GM12878 (cell line): ENCODE measurements at regions not wholly inside any gene's neighbourhood (a gene's known extent, or its start where the extent isn't known, plus 50 kb on each side); places are given as distances from the start of the nearest gene placed in this dataset.

Experiments
- ATAC-seq: fragments of 200-7000 bp; cut with Tn5 transposase; 3 replicates; pipeline ENCODE4 v1.9.1; 2020; ENCODE audit warnings: mild to moderate bottlenecking, moderate library complexity
- BruUV-seq: library from RNA; stranded (reverse); fragments of 400-500 nt; replicated peaks from 2 replicates; lab custom pipeline; 2021; lab: Mats Ljungman, UMichigan
- CTCF ChIA-PET: fragments of 300-600 bp; sonication (Branson Sonifier 250); formaldehyde crosslinking; extraction: SDS; loops from one replicate; lab custom pipeline; 2021; ENCODE audit warnings: inconsistent platforms; lab: Yijun Ruan, JAX
- POLR2A ChIA-PET: fragments of 350-600 bp; formaldehyde crosslinking; extraction: SDS; loops from one replicate; lab custom pipeline; 2021; ENCODE audit warnings: inconsistent platforms; lab: Charles Lee
- RAD21 ChIA-PET: fragments of 300-600 bp; sonication (Branson Sonifier 250); formaldehyde crosslinking; loops from one replicate; lab custom pipeline; 2023; ENCODE audit warnings: antibody characterized with exemption; ENCODE audit not compliant: unreplicated experiment; lab: Charles Lee
- SMC1A ChIA-PET: fragments of 300-600 bp; sonication (Branson Sonifier 250); formaldehyde crosslinking; loops from one replicate; lab custom pipeline; 2023; ENCODE audit not compliant: unreplicated experiment, uncharacterized antibody; lab: Charles Lee
- DNase-seq: peaks from one replicate; pipeline ENCODE4 v3.0.0-alpha.2; 2011; ENCODE audit warnings: low read depth, low spot score
- FAIRE-seq: peaks from 3 replicates; lab custom pipeline; 2011; peaks lifted over from hg19 to GRCh38; lab: Jason Lieb, UNC
- H2AFZ ChIP-seq: 2 replicates; pipeline ENCODE4 v1.6.0; 2011; ENCODE audit warnings: low read depth, low read length, control low read depth; ENCODE audit not compliant: control insufficient read depth
- H3K27ac ChIP-seq: 2 replicates; pipeline ENCODE4 v1.5.1; 2011; ENCODE audit warnings: control low read depth; ENCODE audit not compliant: control insufficient read depth, insufficient read depth
- H3K27me3 ChIP-seq, 2 experiments: replicated peaks in 1 of 2; 2 replicates each; pipeline versions ENCODE4 v1.6.0 to v1.6.1; 2011; ENCODE audit warnings: low read length in 1 of 2; ENCODE audit not compliant: control insufficient read depth in 2 of 2, insufficient read depth in 2 of 2
- H3K36me3 ChIP-seq, 2 experiments: 2 replicates each; pipeline ENCODE4 v1.5.1; 2011; ENCODE audit warnings: low read length in 1 of 2; ENCODE audit not compliant: control insufficient read depth in 2 of 2, insufficient read depth in 2 of 2
- H3K4me1 ChIP-seq: 2 replicates; pipeline ENCODE4 v1.6.1; 2011; ENCODE audit warnings: mild to moderate bottlenecking, low read length, moderate library complexity, mixed read lengths; ENCODE audit not compliant: control insufficient read depth, insufficient read depth
- H3K4me2 ChIP-seq: 2 replicates; pipeline ENCODE4 v1.6.0; 2011; ENCODE audit warnings: control low read depth; ENCODE audit not compliant: control insufficient read depth, insufficient read depth
- H3K4me3 ChIP-seq: fragments of 200-600 bp; sonication (generic); 2 replicates; pipeline ENCODE4 v1.5.1; 2016
- H3K79me2 ChIP-seq: 2 replicates; pipeline ENCODE4 v1.6.0; 2011; ENCODE audit warnings: low read length; ENCODE audit not compliant: control insufficient read depth, insufficient read depth
- H3K9ac ChIP-seq: 2 replicates; pipeline ENCODE4 v1.8.0; 2011; ENCODE audit warnings: low read length, control low read depth, mixed read lengths; ENCODE audit not compliant: control insufficient read depth, insufficient read depth
- H3K9me3 ChIP-seq: replicated peaks from 3 replicates; pipeline ENCODE4 v1.5.1; 2011; ENCODE audit warnings: mild to moderate bottlenecking, low read length; ENCODE audit not compliant: control insufficient read depth, insufficient read depth
- H4K20me1 ChIP-seq: 2 replicates; pipeline ENCODE4 v1.6.0; 2011; ENCODE audit not compliant: control insufficient read depth, insufficient read depth
- ASH2L ChIP-seq: fragments of 300-600, 200-600 bp; sonication (generic); IDR thresholded peaks from 2 replicates; pipeline ENCODE4 v1.6.1; 2017; ENCODE audit warnings: low read depth, mild to moderate bottlenecking, borderline replicate concordance
- CREM ChIP-seq: IDR thresholded peaks from 2 replicates; pipeline ENCODE4 v1.6.1; 2014; ENCODE audit warnings: antibody characterized with exemption, low read depth
- FOS ChIP-seq: IDR thresholded peaks from 3 replicates; pipeline ENCODE4 v1.6.1; 2011; ENCODE audit warnings: borderline replicate concordance; ENCODE audit not compliant: insufficient read length; ENCODE audit errors: extremely low read depth
- HCFC1 ChIP-seq: fragments of 150-350 bp; IDR thresholded peaks from 2 replicates; pipeline ENCODE4 v1.6.1; 2014; ENCODE audit warnings: low read length
- JUND ChIP-seq: IDR thresholded peaks from 2 replicates; pipeline ENCODE4 v1.6.1; 2012; ENCODE audit warnings: low read depth, mild to moderate bottlenecking, low read length, improper control_type of control experiment, moderate library complexity
- KAT2A ChIP-seq: conservative IDR thresholded peaks from 2 replicates; pipeline ENCODE4 v1.6.1; 2011; ENCODE audit warnings: low read depth, low read length; ENCODE audit not compliant: control insufficient read depth
- NFYA ChIP-seq: IDR thresholded peaks from 2 replicates; pipeline ENCODE4 v1.6.1; 2011; ENCODE audit warnings: low read depth, mild to moderate bottlenecking, low read length, improper control_type of control experiment, borderline replicate concordance
- NR2C1 ChIP-seq: fragments of 450-650 bp; IDR thresholded peaks from 2 replicates; pipeline ENCODE4 v1.6.1; 2017; ENCODE audit warnings: antibody characterized with exemption, mild to moderate bottlenecking, moderate library complexity
- NR2C2 ChIP-seq: IDR thresholded peaks from 2 replicates; pipeline ENCODE4 v1.6.1; 2011; ENCODE audit warnings: borderline replicate concordance, low read depth; ENCODE audit not compliant: control insufficient read depth, insufficient read length
- POLR2AphosphoS5 ChIP-seq: IDR thresholded peaks from 2 replicates; pipeline ENCODE4 v1.6.1; 2011; ENCODE audit warnings: mild to moderate bottlenecking, low read length, inconsistent platforms
- POU2F2 ChIP-seq: IDR thresholded peaks from 3 replicates; pipeline ENCODE4 v1.6.1; 2011; ENCODE audit warnings: low read depth, mild to moderate bottlenecking, low read length, borderline replicate concordance
- RAD51 ChIP-seq: fragments of 450-650 bp; IDR thresholded peaks from 2 replicates; pipeline ENCODE4 v1.6.1; 2016; ENCODE audit warnings: moderate library complexity, mild to moderate bottlenecking, inconsistent platforms
- RUNX3 ChIP-seq: IDR thresholded peaks from 2 replicates; pipeline ENCODE4 v1.6.1; 2012; ENCODE audit warnings: low read length, inconsistent platforms
- STAT3 ChIP-seq: IDR thresholded peaks from 2 replicates; pipeline ENCODE4 v1.6.1; 2011; ENCODE audit warnings: low read depth, low read length, improper control_type of control experiment
- ZNF24 ChIP-seq: fragments of 450-650 bp; IDR thresholded peaks from 2 replicates; pipeline ENCODE4 v1.6.1; 2017; ENCODE audit warnings: antibody characterized with exemption, mild to moderate bottlenecking
- WGBS: methylation state at CpG from one replicate; pipeline ENCODE4 v1.1.6; 2016; ENCODE audit warnings: low lambda C conversion rate; ENCODE audit not compliant: insufficient replicate concordance, insufficient coverage; ENCODE audit errors: missing lambda C conversion rate; 5-methylcytosine and 5-hydroxymethylcytosine counted together
- in situ Hi-C: fragments of 300-500 bp; cut with MboI; formaldehyde crosslinking; loops from 9 replicates; pipeline ENCODE4 v1.14.3; 2018; ENCODE audit warnings: mixed read lengths
- intact Hi-C: fragments of 100-400 bp; cut with micrococcal nuclease; formaldehyde crosslinking; loops from one replicate; pipeline ENCODE4 v1.14.2; 2022; ENCODE audit not compliant: unreplicated experiment
- TF ChIP-seq, protein P1 (sequence below): IDR thresholded peaks from 2 replicates; pipeline ENCODE4 v1.6.1; 2012; ENCODE audit warnings: improper control_type of control experiment, low read depth, low read length; ENCODE audit not compliant: insufficient replicate concordance
- TF ChIP-seq, protein P2 (sequence below): fragments of 450-650 bp; IDR thresholded peaks from 2 replicates; pipeline ENCODE4 v1.6.1; 2017; ENCODE audit warnings: borderline replicate concordance

DNA sequence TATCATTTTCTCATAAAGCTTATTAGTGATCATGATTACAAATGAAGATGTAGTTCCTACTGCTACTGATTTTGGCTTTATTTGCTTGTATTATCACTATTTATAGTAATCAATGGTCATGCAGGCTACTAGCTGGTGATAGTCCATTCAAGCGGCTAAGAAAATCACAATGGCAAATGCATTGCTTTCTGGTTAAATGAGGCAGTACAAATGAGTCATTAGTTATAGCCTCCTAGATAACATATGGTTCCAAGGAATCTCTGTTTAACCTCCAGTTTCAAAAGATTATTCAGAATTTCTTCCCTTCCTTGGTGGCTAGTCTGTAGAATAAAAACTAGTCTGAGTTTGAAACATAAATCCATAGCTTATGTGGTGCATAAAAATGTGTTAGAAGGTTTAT, 141.3 kb upstream of the HTR2A start (continued):
- no peak for TF ChIP-seq RUNX3
- TF ChIP-seq NR2C1: no peak
- no peak for TF ChIP-seq CREM

DNA sequence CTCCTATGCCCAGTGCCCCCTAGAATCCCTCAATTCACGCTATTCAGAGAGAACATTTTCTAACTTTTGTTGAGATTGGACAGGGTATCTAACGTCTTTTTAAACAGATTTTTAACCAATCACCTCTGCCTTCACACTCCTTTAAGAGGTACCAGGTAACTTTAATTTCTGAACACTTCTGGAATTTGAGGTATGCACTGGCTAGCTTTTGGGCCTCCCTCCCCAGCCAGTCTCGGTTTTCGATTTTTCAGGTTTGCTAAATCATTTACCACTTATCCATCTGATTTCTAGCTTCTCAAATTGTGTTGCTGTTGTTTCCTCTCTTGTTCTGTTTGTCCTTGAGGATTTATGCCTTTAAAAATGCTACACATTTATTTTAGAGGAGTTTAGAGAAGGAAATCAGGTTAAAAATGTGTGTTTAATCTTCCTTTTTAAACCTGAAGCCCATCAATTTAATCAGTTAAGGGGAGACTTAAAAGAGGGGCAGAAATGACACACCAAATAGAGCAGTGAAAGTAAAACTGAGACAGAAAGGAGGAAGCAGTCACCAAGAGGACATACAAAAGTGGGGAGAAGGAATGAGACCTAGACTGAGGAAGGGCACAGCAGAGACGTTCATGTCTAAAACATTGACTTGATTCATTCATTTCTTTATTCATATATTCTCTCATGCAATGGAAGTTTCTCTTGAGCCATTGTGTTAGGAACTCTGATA, 139.6 kb upstream of the HTR2A start:
- ChIA-PET POLR2A (no interaction called here), RAD21 (no interaction called here), CTCF (no interaction called here), SMC1A (no interaction called here)
- Histone ChIP-seq H3K4me3 (no peak overlapping the region; the same call in 1 of the 2 replicates), H3K4me1 (peaks cover 10% of the 10 kb centered on the region; the same call in 1 of the 2 replicates), H3K27ac (peak overlapping the region; percentile 55), H3K9me3 (no peaks in the 10 kb centered on the region; the same call in 1 of the 3 replicates), H3K9ac (no peak overlapping the region), H4K20me1 (no peaks in the 10 kb centered on the region), H3K4me2 (peak overlapping the region; percentile 72), H3K27me3 (no peaks in the 10 kb centered on the region), H3K36me3 (no peaks in the 10 kb centered on the region), H3K79me2 (no peaks in the 10 kb centered on the region), H2AFZ (peak overlapping the region; percentile 61)
- in situ Hi-C loops: no loop called here
- 17% methylated on average over 5 of the region's 5 CpGs for WGBS
- ATAC-seq: peak; percentile 100
- peak; percentile 64 for DNase-seq
- intact Hi-C loops: loop anchor here (1.0 to 2.0 kb wide), 3 partner anchors 40 to 58 kb away; no protein-coding TSS in a partner anchor
- FAIRE-seq: peak; percentile 86
- BruUV-seq: no TSS peak
- TF ChIP-seq JUND (no peak), ZNF24 (0 out of 2 replicates have a peak, but pooled peaks have one; percentile 24), FOS (no peak), HCFC1 (no peak), RAD51 (no peak), POLR2AphosphoS5 (no peak), ASH2L (0 out of 2 replicates have a peak, but pooled peaks have one; percentile 35), NFYA (no peak), NR2C2 (no peak), STAT3 (no peak), POU2F2 (no peak), RUNX3 (peak; percentile 27; the same call in 1 of the 2 replicates), KAT2A (no peak)
- TF ChIP-seq, protein P1, sequence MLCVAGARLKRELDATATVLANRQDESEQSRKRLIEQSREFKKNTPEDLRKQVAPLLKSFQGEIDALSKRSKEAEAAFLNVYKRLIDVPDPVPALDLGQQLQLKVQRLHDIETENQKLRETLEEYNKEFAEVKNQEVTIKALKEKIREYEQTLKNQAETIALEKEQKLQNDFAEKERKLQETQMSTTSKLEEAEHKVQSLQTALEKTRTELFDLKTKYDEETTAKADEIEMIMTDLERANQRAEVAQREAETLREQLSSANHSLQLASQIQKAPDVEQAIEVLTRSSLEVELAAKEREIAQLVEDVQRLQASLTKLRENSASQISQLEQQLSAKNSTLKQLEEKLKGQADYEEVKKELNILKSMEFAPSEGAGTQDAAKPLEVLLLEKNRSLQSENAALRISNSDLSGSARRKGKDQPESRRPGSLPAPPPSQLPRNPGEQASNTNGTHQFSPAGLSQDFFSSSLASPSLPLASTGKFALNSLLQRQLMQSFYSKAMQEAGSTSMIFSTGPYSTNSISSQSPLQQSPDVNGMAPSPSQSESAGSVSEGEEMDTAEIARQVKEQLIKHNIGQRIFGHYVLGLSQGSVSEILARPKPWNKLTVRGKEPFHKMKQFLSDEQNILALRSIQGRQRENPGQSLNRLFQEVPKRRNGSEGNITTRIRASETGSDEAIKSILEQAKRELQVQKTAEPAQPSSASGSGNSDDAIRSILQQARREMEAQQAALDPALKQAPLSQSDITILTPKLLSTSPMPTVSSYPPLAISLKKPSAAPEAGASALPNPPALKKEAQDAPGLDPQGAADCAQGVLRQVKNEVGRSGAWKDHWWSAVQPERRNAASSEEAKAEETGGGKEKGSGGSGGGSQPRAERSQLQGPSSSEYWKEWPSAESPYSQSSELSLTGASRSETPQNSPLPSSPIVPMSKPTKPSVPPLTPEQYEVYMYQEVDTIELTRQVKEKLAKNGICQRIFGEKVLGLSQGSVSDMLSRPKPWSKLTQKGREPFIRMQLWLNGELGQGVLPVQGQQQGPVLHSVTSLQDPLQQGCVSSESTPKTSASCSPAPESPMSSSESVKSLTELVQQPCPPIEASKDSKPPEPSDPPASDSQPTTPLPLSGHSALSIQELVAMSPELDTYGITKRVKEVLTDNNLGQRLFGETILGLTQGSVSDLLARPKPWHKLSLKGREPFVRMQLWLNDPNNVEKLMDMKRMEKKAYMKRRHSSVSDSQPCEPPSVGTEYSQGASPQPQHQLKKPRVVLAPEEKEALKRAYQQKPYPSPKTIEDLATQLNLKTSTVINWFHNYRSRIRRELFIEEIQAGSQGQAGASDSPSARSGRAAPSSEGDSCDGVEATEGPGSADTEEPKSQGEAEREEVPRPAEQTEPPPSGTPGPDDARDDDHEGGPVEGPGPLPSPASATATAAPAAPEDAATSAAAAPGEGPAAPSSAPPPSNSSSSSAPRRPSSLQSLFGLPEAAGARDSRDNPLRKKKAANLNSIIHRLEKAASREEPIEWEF: no peak
- TF ChIP-seq, protein P2, sequence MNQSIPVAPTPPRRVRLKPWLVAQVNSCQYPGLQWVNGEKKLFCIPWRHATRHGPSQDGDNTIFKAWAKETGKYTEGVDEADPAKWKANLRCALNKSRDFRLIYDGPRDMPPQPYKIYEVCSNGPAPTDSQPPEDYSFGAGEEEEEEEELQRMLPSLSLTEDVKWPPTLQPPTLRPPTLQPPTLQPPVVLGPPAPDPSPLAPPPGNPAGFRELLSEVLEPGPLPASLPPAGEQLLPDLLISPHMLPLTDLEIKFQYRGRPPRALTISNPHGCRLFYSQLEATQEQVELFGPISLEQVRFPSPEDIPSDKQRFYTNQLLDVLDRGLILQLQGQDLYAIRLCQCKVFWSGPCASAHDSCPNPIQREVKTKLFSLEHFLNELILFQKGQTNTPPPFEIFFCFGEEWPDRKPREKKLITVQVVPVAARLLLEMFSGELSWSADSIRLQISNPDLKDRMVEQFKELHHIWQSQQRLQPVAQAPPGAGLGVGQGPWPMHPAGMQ: no peak
